Urothelium cell line (cell line): ENCODE measurements at regions not wholly inside any gene's neighbourhood (a gene's known extent, or its start where the extent isn't known, plus 50 kb on each side); places are given as distances from the start of the nearest gene placed in this dataset.
"Not testable (repeated sequence)": the region's sequence is repeated elsewhere in the genome, so short reads cannot be mapped to it uniquely, and the experiment has no call there.

Experiments
- DNase-seq: peaks from one replicate; pipeline ENCODE4 v3.0.0; 2011; ENCODE audit warnings: low spot score, mixed read lengths
- FAIRE-seq: peaks from 2 replicates; lab custom pipeline; 2011; peaks lifted over from hg19 to GRCh38; lab: Jason Lieb, UNC

- not testable (repeated sequence) for FAIRE-seq, DNase-seq
Observed at GRCh38 chr2:89198026-89198425, 506.6 kb downstream of the RPIA start.

GRCh38 chr2:89199453-89200246 is 508.2 kb downstream of the RPIA start:
- DNase-seq, FAIRE-seq: not testable (repeated sequence)

GRCh38 chr2:89200247-89200527 is 508.7 kb downstream of the RPIA start:
- DNase-seq, FAIRE-seq: not testable (repeated sequence)

GRCh38 chr2:89202518-89202917 is 511.0 kb downstream of the RPIA start:
- not testable (repeated sequence) for DNase-seq, FAIRE-seq

- DNase-seq, result peak; percentile 30
Observed at GRCh38 chr2:89205153-89205552, 513.7 kb downstream of the RPIA start.

GRCh38 chr2:89208144-89208932 is 516.9 kb downstream of the RPIA start:
- FAIRE-seq, result peak; percentile 77
- DNase-seq, result peak; percentile 37

More at GRCh38 chr2:89205153-89205552, 513.7 kb downstream of the RPIA start:
- not testable (repeated sequence) for FAIRE-seq

- DNase-seq, FAIRE-seq: not testable (repeated sequence)
Observed at GRCh38 chr2:89213151-89213550, 521.7 kb downstream of the RPIA start.

- not testable (repeated sequence) for DNase-seq
- FAIRE-seq, result peak; percentile 53
Observed at GRCh38 chr2:89213811-89214210, 522.3 kb downstream of the RPIA start.

GRCh38 chr2:89221474-89221873 is 530.0 kb downstream of the RPIA start:
- not testable (repeated sequence) for FAIRE-seq, DNase-seq

- DNase-seq, FAIRE-seq: not testable (repeated sequence)
Observed at GRCh38 chr2:89222063-89222732, 530.7 kb downstream of the RPIA start.

- DNase-seq, FAIRE-seq: not testable (repeated sequence)
Observed at GRCh38 chr2:89224803-89225202, 533.3 kb downstream of the RPIA start.

- not testable (repeated sequence) for DNase-seq
- FAIRE-seq, result peak; percentile 67
Observed at GRCh38 chr2:89229979-89230378, 538.5 kb downstream of the RPIA start.

GRCh38 chr2:89231241-89231640 is 539.8 kb downstream of the RPIA start:
- FAIRE-seq, DNase-seq: not testable (repeated sequence)

GRCh38 chr2:89233931-89234330 is 542.5 kb downstream of the RPIA start:
- not testable (repeated sequence) for DNase-seq, FAIRE-seq

- peak; percentile 86 for FAIRE-seq
- DNase-seq, result not testable (repeated sequence)
Observed at GRCh38 chr2:89234818-89235466, 543.5 kb downstream of the RPIA start.

- FAIRE-seq, result peak; percentile 5
- not testable (repeated sequence) for DNase-seq
Observed at GRCh38 chr2:89236832-89237450, 545.5 kb downstream of the RPIA start.

GRCh38 chr2:89237783-89238182 is 546.3 kb downstream of the RPIA start:
- FAIRE-seq, result peak; percentile 69
- DNase-seq, result not testable (repeated sequence)

GRCh38 chr2:89243114-89243700 is 551.7 kb downstream of the RPIA start:
- peak; percentile 93 for FAIRE-seq
- DNase-seq, result not testable (repeated sequence)

- DNase-seq, FAIRE-seq: not testable (repeated sequence)
Observed at GRCh38 chr2:89244407-89244806, 552.9 kb downstream of the RPIA start.

GRCh38 chr2:89245478-89245877 is 554.0 kb downstream of the RPIA start:
- not testable (repeated sequence) for DNase-seq, FAIRE-seq
